ENCODE measurements at regions not wholly inside any gene's neighbourhood (a gene's known extent, or its start where the extent isn't known, plus 50 kb on each side); places are given as distances from the start of the nearest gene placed in this dataset.

DNA sequence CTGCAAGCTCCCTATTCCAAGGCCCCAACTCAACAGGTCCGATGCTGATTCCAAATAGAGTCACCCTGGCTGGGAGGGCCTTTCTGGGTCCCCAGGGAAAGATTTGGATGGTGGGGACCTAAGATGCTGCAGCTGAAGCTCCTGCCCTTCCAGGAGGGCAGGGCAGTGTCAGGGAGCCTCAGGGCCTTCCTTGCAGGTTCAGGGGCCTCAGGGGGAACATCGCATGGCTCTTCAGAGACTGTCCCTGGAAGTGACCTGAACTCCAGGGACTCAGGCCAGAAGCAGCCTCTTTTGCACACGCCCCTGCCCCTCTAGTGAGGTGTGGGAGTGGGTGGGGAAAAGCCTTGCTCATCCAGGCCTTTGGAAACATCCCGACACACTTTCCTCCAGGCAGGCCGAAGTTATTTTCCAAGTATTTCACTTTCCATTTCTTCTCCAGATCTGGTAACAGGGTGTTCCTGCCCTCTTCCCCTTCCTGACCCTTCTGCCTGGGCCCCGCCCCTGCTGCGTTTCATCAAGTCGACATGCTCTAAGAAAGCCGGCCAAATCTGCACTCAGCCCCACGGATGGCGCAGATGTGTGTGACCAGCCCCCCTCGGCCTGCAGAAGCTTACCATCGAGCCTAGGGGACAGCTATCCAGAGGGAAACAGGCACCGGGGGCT is 159.5 kb downstream of the FGF18 start:
- Histone ChIP-seq H3K9ac (ENCODE audit: low read length) (no peak overlapping the region), H4K20me1 (ENCODE audit: insufficient read depth, low read depth, low read length) (no peaks in the 10 kb centered on the region), H3K4me1 (ENCODE audit: low read length) (no peaks in the 10 kb centered on the region), H3K9me2 (replicated peaks; ENCODE audit: insufficient read depth, low read length) (no peaks in the 10 kb centered on the region), H3K4me3 (ENCODE audit: low read length) (no peak overlapping the region), H3K27me3 (ENCODE audit: low read length) (no peaks in the 10 kb centered on the region), H3K9me3 (ENCODE audit: low read length) (no peaks in the 10 kb centered on the region), H3K4me2 (ENCODE audit: low read depth, low read length, poor library complexity, severe bottlenecking) (no peak overlapping the region), H2AFZ (ENCODE audit: low read length) (no peak overlapping the region), H3K79me2 (ENCODE audit: low read length) (no peaks in the 10 kb centered on the region), H3K36me3 (ENCODE audit: insufficient read depth, low read length) (no peaks in the 10 kb centered on the region), H3K27ac (ENCODE audit: low read length) (no peak overlapping the region)
- no peak for DNase-seq

DNA sequence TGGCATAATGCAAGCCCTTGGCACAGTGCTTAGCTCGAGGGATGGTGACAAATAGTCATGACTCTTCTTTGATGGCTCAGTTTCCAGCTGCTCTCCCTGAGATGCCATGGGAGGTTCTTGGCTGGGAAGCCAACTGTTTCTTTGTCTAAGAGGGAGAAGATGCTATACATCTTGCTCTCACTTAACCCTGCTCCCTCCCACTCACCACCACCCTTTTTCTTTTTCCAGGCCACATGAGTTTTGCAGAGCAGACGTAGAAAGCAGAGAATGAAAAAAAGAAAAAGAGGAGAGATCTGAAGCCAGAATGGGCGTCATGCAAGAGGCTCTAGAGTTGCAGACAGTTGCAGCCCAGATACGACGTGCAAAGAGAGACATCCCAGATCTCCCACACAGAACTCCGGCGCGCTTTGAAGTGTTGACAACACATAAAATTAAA is 160.5 kb downstream of the FGF18 start:
- H3K4me3 ChIP-seq (ENCODE audit: low read length) = no peak overlapping the region
- H3K79me2 ChIP-seq (ENCODE audit: low read length) = no peaks in the 10 kb centered on the region
- H3K9me3 ChIP-seq (ENCODE audit: low read length) = no peaks in the 10 kb centered on the region
- no peak overlapping the region for H2AFZ ChIP-seq (ENCODE audit: low read length)
- no peak overlapping the region for H3K4me2 ChIP-seq (ENCODE audit: low read depth, low read length, poor library complexity, severe bottlenecking)
- no peaks in the 10 kb centered on the region for H3K4me1 ChIP-seq (ENCODE audit: low read length)
- H4K20me1 ChIP-seq (ENCODE audit: insufficient read depth, low read depth, low read length) = no peaks in the 10 kb centered on the region
- no peak for DNase-seq
- H3K9me2 ChIP-seq (replicated peaks; ENCODE audit: insufficient read depth, low read length) = no peaks in the 10 kb centered on the region
- H3K27ac ChIP-seq (ENCODE audit: low read length) = no peak overlapping the region
- no peaks in the 10 kb centered on the region for H3K36me3 ChIP-seq (ENCODE audit: insufficient read depth, low read length)
- H3K27me3 ChIP-seq (ENCODE audit: low read length) = no peaks in the 10 kb centered on the region
- H3K9ac ChIP-seq (ENCODE audit: low read length) = no peak overlapping the region

DNA sequence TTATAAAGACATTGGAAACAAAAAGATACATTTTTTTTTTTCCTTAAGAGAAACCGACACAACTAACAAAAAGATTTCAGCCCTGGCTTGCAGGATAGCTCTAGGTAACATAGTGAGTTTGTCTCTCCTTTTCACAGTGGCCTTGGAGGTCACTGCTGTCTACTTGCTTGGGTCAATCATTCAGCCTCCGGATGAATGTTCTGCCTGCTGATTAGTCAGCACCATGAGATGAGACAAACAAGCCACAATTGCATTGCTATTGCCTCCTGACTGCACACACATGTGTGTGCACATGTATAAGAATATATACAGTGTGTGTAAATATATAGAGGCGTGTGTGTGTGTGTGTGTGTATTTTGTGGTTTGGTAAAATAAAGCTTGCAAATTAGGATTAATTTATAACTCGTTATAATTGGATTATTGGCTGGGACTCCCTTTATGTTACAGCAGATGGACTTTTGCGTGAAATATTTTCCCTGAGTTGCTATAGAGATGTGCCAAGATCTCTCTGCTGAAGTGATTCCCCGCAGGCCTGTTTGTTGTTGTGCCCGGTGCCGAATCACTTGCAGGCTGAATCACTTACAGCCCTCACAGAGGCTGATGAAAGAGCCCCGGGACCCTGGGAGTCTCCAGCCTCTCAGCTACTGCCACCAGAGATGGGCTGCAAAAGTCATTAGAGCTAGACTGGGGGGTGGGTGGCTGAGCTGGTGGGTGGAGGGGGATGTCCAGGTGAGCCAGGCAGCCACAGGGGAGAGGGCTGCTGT is 161.2 kb downstream of the FGF18 start:
- Histone ChIP-seq H3K79me2 (ENCODE audit: low read length) (no peaks in the 10 kb centered on the region), H3K4me3 (ENCODE audit: low read length) (no peak overlapping the region), H3K9me3 (ENCODE audit: low read length) (no peaks in the 10 kb centered on the region), H3K9ac (ENCODE audit: low read length) (no peak overlapping the region), H2AFZ (ENCODE audit: low read length) (no peak overlapping the region), H3K27ac (ENCODE audit: low read length) (no peak overlapping the region), H4K20me1 (ENCODE audit: insufficient read depth, low read depth, low read length) (no peaks in the 10 kb centered on the region), H3K36me3 (ENCODE audit: insufficient read depth, low read length) (no peaks in the 10 kb centered on the region), H3K4me2 (ENCODE audit: low read depth, low read length, poor library complexity, severe bottlenecking) (no peak overlapping the region), H3K27me3 (ENCODE audit: low read length) (no peaks in the 10 kb centered on the region), H3K9me2 (replicated peaks; ENCODE audit: insufficient read depth, low read length) (no peaks in the 10 kb centered on the region), H3K4me1 (ENCODE audit: low read length) (no peaks in the 10 kb centered on the region)
- DNase-seq = no peak

DNA sequence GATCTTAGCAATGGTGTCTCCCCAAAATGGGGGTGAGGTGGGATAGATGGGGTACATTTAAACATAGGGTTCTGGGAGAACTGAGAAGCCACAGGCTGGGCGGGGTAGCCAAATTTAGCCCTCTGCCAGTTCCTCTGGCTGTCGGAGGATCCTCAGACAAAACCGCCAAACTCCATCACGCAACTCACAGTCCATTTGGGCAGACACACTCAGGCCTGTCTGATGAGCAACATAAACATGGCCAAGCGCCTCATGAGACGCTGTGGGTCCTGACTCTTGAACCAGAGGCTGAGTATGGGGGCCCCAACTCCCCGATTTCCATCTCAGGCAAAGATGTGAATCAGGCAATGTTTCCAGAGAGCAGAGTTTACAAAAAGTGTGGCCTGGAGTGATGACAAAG is 162.3 kb downstream of the FGF18 start:
- no peak for DNase-seq
- Histone ChIP-seq H2AFZ (ENCODE audit: low read length) (no peak overlapping the region), H3K4me1 (ENCODE audit: low read length) (no peaks in the 10 kb centered on the region), H3K27me3 (ENCODE audit: low read length) (no peaks in the 10 kb centered on the region), H3K4me3 (ENCODE audit: low read length) (no peak overlapping the region), H4K20me1 (ENCODE audit: insufficient read depth, low read depth, low read length) (no peaks in the 10 kb centered on the region), H3K79me2 (ENCODE audit: low read length) (no peaks in the 10 kb centered on the region), H3K9ac (ENCODE audit: low read length) (no peak overlapping the region), H3K36me3 (ENCODE audit: insufficient read depth, low read length) (no peaks in the 10 kb centered on the region), H3K4me2 (ENCODE audit: low read depth, low read length, poor library complexity, severe bottlenecking) (no peak overlapping the region), H3K9me3 (ENCODE audit: low read length) (no peaks in the 10 kb centered on the region), H3K9me2 (replicated peaks; ENCODE audit: insufficient read depth, low read length) (no peaks in the 10 kb centered on the region), H3K27ac (ENCODE audit: low read length) (no peak overlapping the region)

DNA sequence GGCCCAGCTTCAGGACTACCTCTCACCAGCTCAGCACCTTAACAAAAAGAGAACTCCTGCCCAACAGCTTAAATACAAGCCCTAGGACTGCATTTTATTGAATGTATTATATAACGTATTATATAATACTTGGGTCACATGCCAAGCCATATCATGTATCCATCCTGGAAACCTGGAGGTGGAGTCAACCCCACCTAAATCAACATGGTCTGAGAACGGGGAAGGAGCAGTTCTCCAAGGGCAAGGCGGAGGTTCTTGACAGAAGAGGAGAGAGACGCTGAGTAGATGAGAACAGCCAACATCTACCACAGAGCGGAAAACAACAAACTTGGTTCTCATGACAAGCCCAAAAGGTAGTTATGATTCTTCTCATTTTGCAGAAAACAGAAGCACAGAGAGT is 163.4 kb downstream of the FGF18 start:
- H3K27me3 ChIP-seq (ENCODE audit: low read length) = no peaks in the 10 kb centered on the region
- H3K27ac ChIP-seq (ENCODE audit: low read length) = no peak overlapping the region
- no peak overlapping the region for H3K9ac ChIP-seq (ENCODE audit: low read length)
- H3K36me3 ChIP-seq (ENCODE audit: insufficient read depth, low read length) = no peaks in the 10 kb centered on the region
- H2AFZ ChIP-seq (ENCODE audit: low read length) = no peak overlapping the region
- H3K4me2 ChIP-seq (ENCODE audit: low read depth, low read length, poor library complexity, severe bottlenecking) = no peak overlapping the region
- H3K9me2 ChIP-seq (replicated peaks; ENCODE audit: insufficient read depth, low read length) = no peaks in the 10 kb centered on the region
- no peaks in the 10 kb centered on the region for H3K9me3 ChIP-seq (ENCODE audit: low read length)
- no peak for DNase-seq
- no peaks in the 10 kb centered on the region for H3K79me2 ChIP-seq (ENCODE audit: low read length)
- H3K4me3 ChIP-seq (ENCODE audit: low read length) = no peak overlapping the region
- no peaks in the 10 kb centered on the region for H4K20me1 ChIP-seq (ENCODE audit: insufficient read depth, low read depth, low read length)
- no peaks in the 10 kb centered on the region for H3K4me1 ChIP-seq (ENCODE audit: low read length)

DNA sequence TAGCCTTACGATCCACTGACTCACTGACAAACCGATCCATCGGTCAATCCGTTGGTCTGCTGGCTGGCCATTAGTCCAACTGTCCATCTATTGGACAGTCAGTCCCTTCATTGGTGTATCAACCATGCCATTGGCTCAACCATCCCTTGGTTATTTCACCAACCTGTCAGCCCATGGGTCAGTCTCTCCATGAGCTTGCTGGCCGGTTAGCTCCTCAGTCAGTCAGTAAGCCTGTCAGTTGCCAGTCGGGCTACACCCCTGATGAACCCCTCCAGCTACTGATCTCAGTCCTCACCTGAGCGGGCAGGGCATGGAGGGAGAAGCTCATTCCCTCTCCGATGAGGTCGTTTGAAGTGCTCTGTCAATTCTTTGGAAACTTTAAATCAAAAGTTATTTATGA is 166.5 kb downstream of the FGF18 start:
- no peak for DNase-seq

DNA sequence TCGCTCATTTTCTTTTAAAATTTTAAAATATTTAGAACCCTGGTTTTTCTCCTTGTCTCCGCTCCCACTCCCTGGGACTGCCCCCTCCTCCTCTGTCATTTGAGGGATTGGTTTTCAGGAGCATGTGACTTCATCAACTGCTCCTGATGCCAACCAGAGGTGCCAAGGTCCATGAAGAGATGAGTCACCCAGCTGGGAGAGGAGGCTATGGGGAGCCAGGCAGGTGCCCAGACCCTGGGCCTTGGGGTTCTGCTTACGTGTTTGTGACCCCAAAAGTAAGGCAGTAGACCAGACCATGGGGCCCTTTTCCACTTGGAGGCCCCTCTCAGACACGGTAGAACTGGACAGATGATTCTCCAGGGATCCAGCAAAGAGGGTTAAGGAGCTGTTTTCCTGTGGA is 167.0 kb downstream of the FGF18 start:
- H4K20me1 ChIP-seq (ENCODE audit: insufficient read depth, low read depth, low read length) = no peaks in the 10 kb centered on the region
- no peak overlapping the region for H3K9ac ChIP-seq (ENCODE audit: low read length)
- no peaks in the 10 kb centered on the region for H3K9me3 ChIP-seq (ENCODE audit: low read length)
- no peaks in the 10 kb centered on the region for H3K79me2 ChIP-seq (ENCODE audit: low read length)
- H2AFZ ChIP-seq (ENCODE audit: low read length) = no peak overlapping the region
- no peak overlapping the region for H3K4me2 ChIP-seq (ENCODE audit: low read depth, low read length, poor library complexity, severe bottlenecking)
- H3K27ac ChIP-seq (ENCODE audit: low read length) = no peak overlapping the region
- H3K27me3 ChIP-seq (ENCODE audit: low read length) = no peaks in the 10 kb centered on the region
- H3K4me1 ChIP-seq (ENCODE audit: low read length) = no peaks in the 10 kb centered on the region
- H3K36me3 ChIP-seq (ENCODE audit: insufficient read depth, low read length) = no peaks in the 10 kb centered on the region
- H3K9me2 ChIP-seq (replicated peaks; ENCODE audit: insufficient read depth, low read length) = no peaks in the 10 kb centered on the region
- DNase-seq = no peak
- no peak overlapping the region for H3K4me3 ChIP-seq (ENCODE audit: low read length)

More for the DNA sequence above, 166.5 kb downstream of the FGF18 start:
- Histone ChIP-seq H3K9ac (ENCODE audit: low read length) (no peak overlapping the region), H4K20me1 (ENCODE audit: insufficient read depth, low read depth, low read length) (no peaks in the 10 kb centered on the region), H3K4me2 (ENCODE audit: low read depth, low read length, poor library complexity, severe bottlenecking) (no peak overlapping the region), H3K27me3 (ENCODE audit: low read length) (no peaks in the 10 kb centered on the region), H3K4me1 (ENCODE audit: low read length) (no peaks in the 10 kb centered on the region), H3K79me2 (ENCODE audit: low read length) (no peaks in the 10 kb centered on the region), H3K36me3 (ENCODE audit: insufficient read depth, low read length) (no peaks in the 10 kb centered on the region), H3K27ac (ENCODE audit: low read length) (no peak overlapping the region), H3K9me3 (ENCODE audit: low read length) (no peaks in the 10 kb centered on the region), H2AFZ (ENCODE audit: low read length) (no peak overlapping the region), H3K4me3 (ENCODE audit: low read length) (no peak overlapping the region), H3K9me2 (replicated peaks; ENCODE audit: insufficient read depth, low read length) (no peaks in the 10 kb centered on the region)

DNA sequence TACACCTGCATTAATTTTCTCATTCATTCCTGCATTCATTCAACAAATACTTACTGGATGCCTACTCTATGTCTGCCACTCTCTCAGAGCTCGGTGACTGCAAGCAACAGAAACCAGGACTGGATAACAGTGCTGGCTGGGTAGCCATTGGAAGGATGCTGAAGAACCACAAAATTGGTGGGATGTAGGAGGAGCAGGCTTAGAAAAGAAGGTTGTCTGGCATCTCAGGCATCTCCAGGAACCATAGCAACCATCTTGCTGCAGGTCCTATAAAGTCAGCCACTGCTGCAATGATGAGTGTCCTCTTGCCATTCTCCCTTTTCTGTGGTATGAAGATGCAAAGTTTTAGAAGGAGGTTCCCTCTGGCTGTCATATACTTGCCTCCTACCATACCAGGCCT is 168.6 kb downstream of the FGF18 start:
- Histone ChIP-seq H3K9me3 (ENCODE audit: low read length) (no peaks in the 10 kb centered on the region), H3K79me2 (ENCODE audit: low read length) (no peaks in the 10 kb centered on the region), H3K4me2 (ENCODE audit: low read depth, low read length, poor library complexity, severe bottlenecking) (no peak overlapping the region), H3K9ac (ENCODE audit: low read length) (no peak overlapping the region), H4K20me1 (ENCODE audit: insufficient read depth, low read depth, low read length) (no peaks in the 10 kb centered on the region), H3K4me3 (ENCODE audit: low read length) (no peak overlapping the region), H3K4me1 (ENCODE audit: low read length) (no peaks in the 10 kb centered on the region), H3K27ac (ENCODE audit: low read length) (no peak overlapping the region), H3K36me3 (ENCODE audit: insufficient read depth, low read length) (no peaks in the 10 kb centered on the region), H3K27me3 (ENCODE audit: low read length) (no peaks in the 10 kb centered on the region), H3K9me2 (replicated peaks; ENCODE audit: insufficient read depth, low read length) (no peaks in the 10 kb centered on the region), H2AFZ (ENCODE audit: low read length) (no peak overlapping the region)
- DNase-seq = no peak
